ENCODE measurements at regions not wholly inside any gene's neighbourhood (a gene's known extent, or its start where the extent isn't known, plus 50 kb on each side); places are given as distances from the start of the nearest gene placed in this dataset.

DNA sequence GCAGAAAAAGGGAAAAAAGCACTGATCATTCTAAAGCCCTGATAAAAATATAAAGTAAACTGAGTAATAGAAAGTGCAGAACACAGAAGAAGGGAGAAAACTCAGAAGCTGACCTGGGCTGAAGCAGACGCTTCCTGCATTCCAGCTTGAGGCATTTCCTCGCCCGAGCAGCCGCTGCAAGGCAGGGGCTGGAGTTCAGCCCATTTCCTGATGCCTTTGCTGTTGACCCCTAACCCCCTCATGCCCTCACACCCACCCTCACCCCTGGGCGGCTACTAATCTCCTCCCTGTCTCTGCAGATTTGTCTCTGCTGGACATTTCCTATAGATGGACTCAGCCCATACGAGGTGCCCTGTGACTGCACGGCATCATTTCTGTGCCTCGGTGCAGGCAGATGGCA, 227.8 kb downstream of the NPHP4 start:
- Mint-ChIP-seq H3K9me3 (peaks cover 41% of the 10 kb centered on the region), H3K27me3 (ENCODE audit: insufficient read depth) (no peaks in the 10 kb centered on the region), H3K4me3 (no peak overlapping the region), H3K36me3 (ENCODE audit: low read depth) (peaks cover 2% of the 10 kb centered on the region), H3K4me1 (ENCODE audit: low read depth) (no peaks in the 10 kb centered on the region), H3K27ac (no peak overlapping the region)
- intact Hi-C loops (cut with micrococcal nuclease), result no loop called here
- DNase-seq (ENCODE audit: low spot score), result no peak

DNA sequence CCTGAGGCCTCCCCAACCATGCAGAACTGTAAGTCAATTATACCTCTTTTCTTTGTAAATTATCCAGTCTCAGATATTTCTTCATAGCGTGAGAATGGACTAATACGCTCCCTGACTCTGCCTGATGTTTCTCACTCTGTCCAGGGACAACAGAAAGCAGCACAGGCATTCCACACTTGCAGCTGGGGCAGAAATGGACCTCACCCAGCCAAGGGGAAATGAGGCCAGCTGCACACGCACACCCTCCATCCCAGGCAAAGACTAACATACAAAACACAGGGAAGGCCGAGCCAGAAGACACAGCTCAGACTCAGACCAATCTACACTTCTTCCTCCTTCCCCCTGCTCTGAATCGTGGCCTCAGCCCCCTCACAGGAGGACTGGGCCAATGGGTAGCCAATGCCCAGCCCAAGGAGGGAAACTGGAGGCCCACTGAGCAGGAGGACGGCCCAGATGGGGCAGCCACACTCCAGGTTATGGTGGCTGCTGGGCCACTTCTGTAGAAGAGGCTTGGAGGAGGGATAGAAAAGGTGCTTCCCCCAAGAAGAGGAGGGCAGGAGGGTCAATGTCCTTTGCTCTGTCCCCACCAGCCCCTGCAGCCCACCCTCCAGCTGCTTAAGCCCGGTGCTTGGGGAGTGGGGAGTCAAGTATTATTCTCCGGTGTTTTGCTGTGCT, 228.4 kb downstream of the NPHP4 start:
- H3K9me3 Mint-ChIP-seq, result peaks cover 41% of the 10 kb centered on the region
- no peak for DNase-seq (ENCODE audit: low spot score)
- peaks cover 2% of the 10 kb centered on the region for H3K36me3 Mint-ChIP-seq (ENCODE audit: low read depth)
- H3K27me3 Mint-ChIP-seq (ENCODE audit: insufficient read depth), result no peaks in the 10 kb centered on the region
- no peak overlapping the region for H3K27ac Mint-ChIP-seq
- H3K4me1 Mint-ChIP-seq (ENCODE audit: low read depth), result no peaks in the 10 kb centered on the region
- H3K4me3 Mint-ChIP-seq, result no peak overlapping the region
- intact Hi-C loops (cut with micrococcal nuclease), result no loop called here

DNA sequence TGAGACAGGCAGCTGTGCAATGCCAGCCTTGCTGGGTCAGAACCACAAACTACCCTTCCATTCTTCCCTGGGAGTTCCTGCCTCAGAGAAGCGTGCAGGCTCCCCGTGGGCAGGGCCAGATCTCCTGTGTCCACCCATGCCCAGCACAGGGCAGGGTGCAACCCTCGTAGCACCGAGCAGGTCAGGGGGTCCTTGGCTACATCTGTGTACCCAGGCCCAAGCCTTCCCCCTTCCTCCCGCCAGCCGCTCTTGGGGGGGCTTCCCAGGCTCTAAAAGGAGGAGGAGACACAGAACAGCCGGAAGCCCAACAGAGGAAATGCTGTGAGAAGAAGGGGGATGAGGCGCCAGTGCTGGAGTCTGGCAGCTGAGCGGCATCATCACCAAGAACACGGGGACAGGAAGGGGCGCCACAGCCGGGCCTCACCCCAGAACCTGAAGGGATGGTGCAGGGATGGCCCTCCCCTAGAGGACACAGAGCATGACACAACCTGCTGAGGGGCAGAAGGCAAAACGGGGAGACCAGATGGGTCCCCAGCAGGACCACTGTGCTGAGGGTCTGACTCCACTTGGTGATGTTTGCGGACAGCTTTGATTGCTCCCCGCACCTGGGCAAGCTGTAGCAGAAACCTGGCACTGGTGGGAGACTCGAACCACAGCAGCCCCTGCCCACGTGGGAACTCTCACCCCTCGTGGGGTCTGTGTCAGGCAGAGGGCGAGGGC, 233.2 kb downstream of the NPHP4 start:
- no peaks in the 10 kb centered on the region for H3K4me1 Mint-ChIP-seq (ENCODE audit: low read depth)
- no peaks in the 10 kb centered on the region for H3K36me3 Mint-ChIP-seq (ENCODE audit: low read depth)
- intact Hi-C loops (cut with micrococcal nuclease), result no loop called here
- H3K4me3 Mint-ChIP-seq, result no peak overlapping the region
- H3K27ac Mint-ChIP-seq, result no peak overlapping the region
- no peak for DNase-seq (ENCODE audit: low spot score)
- H3K9me3 Mint-ChIP-seq, result peaks cover 36% of the 10 kb centered on the region
- no peaks in the 10 kb centered on the region for H3K27me3 Mint-ChIP-seq (ENCODE audit: insufficient read depth)

DNA sequence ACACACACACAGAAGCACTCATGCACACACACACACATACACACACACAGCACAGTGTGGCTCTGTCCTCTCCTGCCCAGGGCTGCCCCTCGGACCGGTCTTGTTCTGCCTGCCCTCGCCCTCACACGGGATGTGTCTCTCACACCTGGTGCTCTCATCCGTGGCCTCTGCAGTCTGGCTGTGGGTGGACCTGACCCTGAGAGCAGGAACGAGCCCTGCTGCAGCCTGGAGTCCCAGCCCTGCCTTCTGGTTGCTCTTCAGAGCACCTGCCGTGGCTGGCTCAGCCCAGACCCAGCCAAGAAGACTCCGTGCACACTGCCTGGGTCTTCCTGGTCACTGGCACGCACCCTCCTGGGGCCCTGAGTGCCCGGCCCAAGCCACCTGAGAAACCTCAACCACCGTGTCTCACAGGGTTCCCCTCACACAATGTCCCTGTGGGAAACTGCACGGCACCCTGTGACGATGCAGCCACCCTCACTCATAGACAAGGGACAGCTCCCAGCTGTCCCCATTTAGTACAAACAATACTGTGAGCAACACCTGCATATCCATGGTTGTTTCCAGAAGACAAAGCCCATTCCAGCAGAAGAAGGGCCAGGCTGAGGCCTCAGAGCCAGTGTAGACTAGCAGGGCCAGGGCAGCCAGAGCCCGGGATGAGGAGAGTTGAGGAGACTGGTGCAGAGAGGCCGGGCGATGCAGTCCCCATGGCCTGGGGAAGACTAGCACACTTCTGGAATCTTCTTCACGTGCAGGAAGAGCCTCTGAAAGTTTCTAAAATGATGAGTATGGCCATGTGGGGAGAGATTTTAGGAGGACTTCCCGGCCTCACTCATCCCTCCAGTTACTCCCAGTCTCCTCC, 234.0 kb downstream of the NPHP4 start:
- intact Hi-C loops (cut with micrococcal nuclease), result no loop called here
- H3K9me3 Mint-ChIP-seq, result peaks cover 28% of the 10 kb centered on the region
- no peaks in the 10 kb centered on the region for H3K36me3 Mint-ChIP-seq (ENCODE audit: low read depth)

DNA sequence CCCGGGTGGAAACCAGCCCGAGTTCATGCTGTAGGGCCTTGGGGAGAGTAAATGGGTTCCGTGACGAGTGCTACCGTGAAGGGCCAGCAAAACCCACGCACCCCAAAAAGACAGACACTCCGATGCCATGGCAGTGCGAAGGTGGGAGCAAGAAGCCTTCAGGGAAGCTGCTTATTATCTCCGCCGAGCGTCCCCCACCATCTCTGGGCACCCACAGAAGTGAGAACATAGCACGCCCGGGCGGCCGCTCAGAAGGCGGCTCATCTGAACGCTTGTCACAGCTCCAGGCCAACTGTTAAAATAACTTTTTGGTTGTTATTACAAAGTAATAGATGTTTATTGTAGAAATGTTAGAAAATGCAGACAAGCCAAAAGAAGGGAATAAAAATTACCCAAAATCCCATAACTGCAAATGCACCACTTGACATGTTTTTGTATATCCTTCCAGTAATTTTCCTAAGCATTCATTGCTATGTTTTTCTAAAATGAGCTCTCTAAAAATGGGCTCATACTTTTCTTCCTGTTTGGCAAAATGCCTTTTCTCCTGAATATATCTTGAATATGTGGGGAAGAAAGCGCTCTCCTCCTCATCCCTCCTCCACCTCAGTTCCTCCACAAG, 234.9 kb downstream of the NPHP4 start:
- Mint-ChIP-seq H3K4me1 (ENCODE audit: low read depth) (no peaks in the 10 kb centered on the region), H3K9me3 (peaks cover 25% of the 10 kb centered on the region), H3K4me3 (no peak overlapping the region), H3K27me3 (ENCODE audit: insufficient read depth) (no peaks in the 10 kb centered on the region), H3K27ac (no peak overlapping the region), H3K36me3 (ENCODE audit: low read depth) (no peaks in the 10 kb centered on the region)
- no peak for DNase-seq (ENCODE audit: low spot score)
- intact Hi-C loops (cut with micrococcal nuclease), result no loop called here

More for the DNA sequence above, 234.0 kb downstream of the NPHP4 start:
- Mint-ChIP-seq H3K27me3 (ENCODE audit: insufficient read depth) (no peaks in the 10 kb centered on the region), H3K27ac (no peak overlapping the region), H3K4me1 (ENCODE audit: low read depth) (no peaks in the 10 kb centered on the region), H3K4me3 (no peak overlapping the region)
- no peak for DNase-seq (ENCODE audit: low spot score)

DNA sequence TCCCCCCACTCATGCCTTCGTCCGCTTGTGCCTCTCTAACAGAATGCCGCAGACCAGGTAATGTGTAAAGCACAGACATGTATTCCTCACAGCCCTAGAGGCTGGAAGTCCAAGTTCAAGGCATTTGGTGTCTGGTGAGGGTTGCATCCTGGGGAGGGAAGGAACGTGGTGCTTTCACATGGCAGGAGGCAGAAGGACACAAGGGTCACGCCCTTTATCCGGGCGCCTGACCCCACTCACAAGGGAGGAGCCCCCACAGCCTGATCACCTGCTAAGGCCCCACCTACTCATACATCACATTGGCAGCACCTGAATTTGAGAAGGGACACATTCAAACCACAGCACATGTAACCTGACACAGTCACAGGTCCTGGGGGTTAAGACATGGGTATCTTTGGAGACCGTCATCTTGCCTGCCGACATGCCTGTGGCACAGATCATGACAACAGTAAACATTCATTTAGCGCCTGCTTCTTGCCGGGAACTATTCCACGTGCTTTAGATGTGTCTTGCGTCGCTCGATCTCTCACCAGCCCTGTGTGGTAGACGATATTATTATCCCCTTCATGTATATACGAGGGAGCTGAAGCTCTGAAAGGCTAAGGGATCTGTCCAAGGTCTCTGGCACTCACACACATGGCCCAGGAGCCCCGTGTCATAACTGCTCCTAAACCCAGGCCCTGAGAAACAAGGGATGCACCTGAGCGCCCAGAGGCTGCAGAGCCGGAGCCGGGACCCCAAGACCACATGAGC, 235.6 kb downstream of the NPHP4 start:
- no peak for DNase-seq (ENCODE audit: low spot score)
- intact Hi-C loops (cut with micrococcal nuclease), result no loop called here
- Mint-ChIP-seq H3K4me1 (ENCODE audit: low read depth) (no peaks in the 10 kb centered on the region), H3K36me3 (ENCODE audit: low read depth) (no peaks in the 10 kb centered on the region), H3K9me3 (peaks cover 18% of the 10 kb centered on the region), H3K27me3 (ENCODE audit: insufficient read depth) (no peaks in the 10 kb centered on the region), H3K4me3 (no peak overlapping the region), H3K27ac (no peak overlapping the region)

DNA sequence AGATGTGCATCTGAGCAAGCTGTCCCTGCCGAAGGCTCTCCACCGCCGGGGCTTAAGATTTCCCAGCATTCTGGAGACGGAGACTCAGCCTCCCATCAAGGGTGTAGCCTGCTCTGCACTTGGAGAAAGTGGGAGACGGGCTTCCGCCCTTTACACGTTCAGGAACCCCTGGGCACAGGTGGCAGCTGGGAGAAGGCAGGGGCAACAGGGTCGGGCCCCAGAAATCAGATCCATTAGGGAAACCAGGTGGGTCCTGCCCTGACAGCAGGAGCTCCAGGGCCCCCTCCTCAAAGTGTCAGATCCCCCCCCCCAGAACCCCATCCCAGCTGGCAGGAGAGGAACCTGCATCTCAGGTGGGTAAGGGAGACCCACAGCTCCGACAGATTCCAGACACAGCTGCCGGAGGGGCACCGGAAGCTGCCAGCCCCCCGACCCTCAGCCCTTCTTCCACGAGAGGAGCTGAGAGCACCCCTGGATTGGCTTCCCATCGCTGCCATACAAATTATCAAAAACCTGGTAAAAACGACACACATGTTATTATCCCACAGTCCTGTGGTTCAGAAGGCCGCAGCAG, 236.6 kb downstream of the NPHP4 start:
- no peak overlapping the region for H3K27ac Mint-ChIP-seq
- intact Hi-C loops (cut with micrococcal nuclease), result no loop called here
- no peaks in the 10 kb centered on the region for H3K27me3 Mint-ChIP-seq (ENCODE audit: insufficient read depth)
- peaks cover 10% of the 10 kb centered on the region for H3K9me3 Mint-ChIP-seq
- DNase-seq (ENCODE audit: low spot score), result no peak
- no peaks in the 10 kb centered on the region for H3K4me1 Mint-ChIP-seq (ENCODE audit: low read depth)
- no peak overlapping the region for H3K4me3 Mint-ChIP-seq
- no peaks in the 10 kb centered on the region for H3K36me3 Mint-ChIP-seq (ENCODE audit: low read depth)

DNA sequence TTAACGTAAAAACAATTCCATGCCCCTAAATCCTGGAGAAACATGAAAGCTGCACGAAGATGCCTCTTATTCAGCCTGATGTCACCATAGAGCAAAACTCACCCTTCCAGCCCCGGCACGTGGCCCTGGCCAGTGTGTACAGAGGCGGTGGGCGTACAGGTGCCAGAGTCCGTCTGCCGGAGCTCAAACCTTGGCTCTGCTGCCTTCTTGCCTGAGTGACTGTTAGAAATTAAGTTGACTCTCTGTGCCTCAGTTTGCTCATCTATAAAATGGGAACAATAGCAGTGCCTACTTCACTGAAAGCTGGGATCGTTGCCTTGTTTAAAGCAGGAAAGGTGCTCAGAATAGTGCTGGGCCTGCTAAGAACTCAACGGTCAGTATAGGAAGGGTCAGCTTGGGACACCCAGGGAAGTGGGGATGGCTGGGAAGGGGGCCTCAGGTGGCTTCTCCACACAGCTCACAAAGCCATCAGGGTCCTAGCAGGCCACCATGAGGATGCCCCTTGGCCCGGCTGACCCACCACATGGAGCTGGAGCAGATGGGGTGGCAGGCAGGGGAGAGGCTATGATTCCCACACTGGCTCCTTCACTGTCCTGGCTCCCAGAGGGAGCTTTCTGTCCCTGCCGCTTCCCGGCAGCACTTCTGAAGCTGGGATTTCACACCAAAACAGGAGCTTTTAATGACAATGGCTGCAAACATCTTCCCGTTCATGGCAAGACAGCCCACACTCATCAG, 237.2 kb downstream of the NPHP4 start:
- peaks cover 3% of the 10 kb centered on the region for H3K9me3 Mint-ChIP-seq
- no peaks in the 10 kb centered on the region for H3K27me3 Mint-ChIP-seq (ENCODE audit: insufficient read depth)
- H3K4me1 Mint-ChIP-seq (ENCODE audit: low read depth), result no peaks in the 10 kb centered on the region
- intact Hi-C loops (cut with micrococcal nuclease), result no loop called here
- no peak overlapping the region for H3K27ac Mint-ChIP-seq
- H3K36me3 Mint-ChIP-seq (ENCODE audit: low read depth), result no peaks in the 10 kb centered on the region
- no peak overlapping the region for H3K4me3 Mint-ChIP-seq
- no peak for DNase-seq (ENCODE audit: low spot score)

DNA sequence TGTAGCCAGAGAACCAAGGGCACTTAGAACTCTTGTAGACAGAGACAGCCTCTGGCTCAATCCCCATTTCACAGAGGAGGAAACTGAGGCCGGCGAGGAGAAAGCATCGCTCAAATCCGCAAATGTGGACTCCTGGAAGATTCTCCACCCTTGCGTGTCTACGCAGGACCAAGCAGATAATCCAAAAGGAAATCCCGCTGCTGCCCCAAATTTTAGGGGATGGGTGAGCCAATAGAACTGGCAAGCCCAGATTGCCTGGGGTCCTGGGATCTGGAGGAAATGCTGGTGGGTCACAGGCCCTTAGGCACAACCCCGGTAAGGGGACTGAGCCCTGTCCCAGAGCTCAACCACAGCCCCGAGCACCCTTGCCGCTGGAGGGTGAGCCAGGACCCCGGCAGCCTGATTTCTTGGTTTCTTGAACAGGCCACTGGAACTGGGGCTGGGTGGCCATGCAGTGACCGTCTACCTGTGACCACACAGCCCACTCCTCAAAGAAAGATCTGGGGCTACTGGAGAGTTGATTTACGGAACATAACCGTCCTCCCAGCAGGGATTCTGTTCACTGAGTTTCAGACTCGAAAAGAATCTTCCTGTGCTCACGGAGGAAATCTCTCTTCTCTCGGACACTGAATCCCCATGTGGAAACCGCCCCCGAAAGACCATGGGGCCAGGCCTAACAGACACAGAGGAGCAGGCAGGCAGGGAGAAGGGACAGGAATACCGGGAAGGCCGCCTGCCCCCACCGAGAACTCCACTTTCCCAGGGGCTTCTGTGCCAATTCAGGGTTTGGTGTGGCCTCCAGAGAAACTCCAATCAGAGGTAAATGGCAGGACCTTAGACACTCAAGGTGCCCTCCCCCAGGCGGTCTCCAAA, 238.4 kb downstream of the NPHP4 start:
- Mint-ChIP-seq H3K4me1 (ENCODE audit: low read depth) (no peaks in the 10 kb centered on the region), H3K27ac (no peak overlapping the region), H3K36me3 (ENCODE audit: low read depth) (no peaks in the 10 kb centered on the region), H3K4me3 (no peak overlapping the region), H3K27me3 (ENCODE audit: insufficient read depth) (no peaks in the 10 kb centered on the region), H3K9me3 (no peaks in the 10 kb centered on the region)
- intact Hi-C loops (cut with micrococcal nuclease), result no loop called here
- no peak for DNase-seq (ENCODE audit: low spot score)

DNA sequence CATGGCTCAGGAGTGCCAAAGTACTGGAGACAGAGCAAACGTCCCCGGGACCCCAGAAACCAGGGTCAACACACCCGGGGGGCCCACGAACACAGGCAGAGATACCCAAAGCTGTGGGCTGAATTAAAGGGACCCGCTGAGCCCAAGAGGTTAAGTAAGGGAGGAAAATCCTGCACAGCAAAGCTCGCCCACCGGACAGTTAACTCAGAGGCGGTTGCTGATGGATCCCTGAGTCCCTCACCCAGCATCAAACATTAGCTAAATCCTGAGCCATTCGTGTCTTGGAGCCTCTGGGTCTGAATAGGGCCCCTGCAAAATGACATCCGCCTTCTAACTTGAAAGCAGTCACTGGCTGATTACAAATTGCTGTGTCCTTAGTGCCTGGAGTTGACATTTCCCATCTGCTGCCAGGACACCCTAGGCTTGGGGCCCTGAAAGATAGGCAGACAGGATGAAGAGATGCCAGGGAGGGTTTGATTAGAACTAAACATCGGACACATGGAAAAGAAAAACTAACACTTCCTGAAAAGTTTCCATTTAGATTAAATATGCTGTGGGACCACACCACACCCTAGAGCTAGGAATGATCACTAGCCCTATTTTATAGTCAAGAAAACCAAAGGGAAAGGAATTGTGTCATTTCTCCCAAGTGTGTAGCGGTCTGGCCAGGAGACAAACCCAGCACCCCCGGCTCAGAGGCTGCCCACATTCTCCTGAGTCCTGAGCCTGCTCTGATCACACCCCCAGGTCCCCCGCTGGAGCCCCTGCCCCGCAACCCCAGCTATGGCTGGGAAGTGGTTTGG, 239.3 kb downstream of the NPHP4 start:
- Mint-ChIP-seq H3K4me1 (ENCODE audit: low read depth) (no peaks in the 10 kb centered on the region), H3K9me3 (no peaks in the 10 kb centered on the region), H3K27me3 (ENCODE audit: insufficient read depth) (no peaks in the 10 kb centered on the region), H3K4me3 (no peak overlapping the region), H3K27ac (no peak overlapping the region), H3K36me3 (ENCODE audit: low read depth) (no peaks in the 10 kb centered on the region)
- no peak for DNase-seq (ENCODE audit: low spot score)
- intact Hi-C loops (cut with micrococcal nuclease), result no loop called here
